Breast epithelium (tissue), 4 donors: ENCODE measurements at regions not wholly inside any gene's neighbourhood (a gene's known extent, or its start where the extent isn't known, plus 50 kb on each side); places are given as distances from the start of the nearest gene placed in this dataset.

Experiments
- DNase-seq, 2 donors: peaks; one replicate each; pipeline ENCODE4 v3.0.0-alpha.2; 2019; ENCODE audit warnings: low spot score in 2 of 2
- H3K27ac ChIP-seq, 2 donors: fragments of 200-600 bp; sonication (generic) in 1 of 2; one replicate each; pipeline ENCODE4 v1.5.1; 2016 to 2019; ENCODE audit warnings: mild to moderate bottlenecking in 1 of 2
- H3K27me3 ChIP-seq, 2 donors: fragments of 200-600 bp; sonication (generic) in 1 of 2; one replicate each; pipeline versions ENCODE4 v1.5.1 to v1.6.0; 2017 to 2019; ENCODE audit warnings: control low read depth in 1 of 2, mild to moderate bottlenecking in 1 of 2
- H3K36me3 ChIP-seq: fragments of 200-600 bp; one replicate; pipeline ENCODE4 v1.5.1; 2019
- H3K4me1 ChIP-seq, 2 donors: fragments of 200-600 bp; sonication (generic); one replicate each; pipeline ENCODE4 v1.5.1; 2016 to 2019; ENCODE audit warnings: control low read depth in 1 of 2
- H3K4me3 ChIP-seq, 3 donors: fragments of 200-600 bp; sonication (generic); 1 replicate in 2 of 3; 2 replicates in 1 of 3; pipeline ENCODE4 v1.5.1; 2016 to 2019; ENCODE audit warnings: mild to moderate bottlenecking in 3 of 3, moderate library complexity in 2 of 3
- H3K9me3 ChIP-seq, 2 donors: fragments of 200-600 bp; sonication (generic) in 1 of 2; one replicate each; pipeline ENCODE4 v1.5.1; 2016 to 2019; ENCODE audit warnings: control low read depth in 1 of 2
- CTCF ChIP-seq, 3 donors: fragments of 450-650 bp; IDR thresholded peaks; one replicate each; pipeline ENCODE4 v1.5.1; 2016 to 2017; ENCODE audit warnings: antibody characterized with exemption in 3 of 3, mild to moderate bottlenecking in 3 of 3, moderate library complexity in 3 of 3
- POLR2A ChIP-seq: fragments of 450-650 bp; IDR thresholded peaks from one replicate; pipeline ENCODE4 v1.6.1; 2016; ENCODE audit warnings: antibody characterized with exemption, mild to moderate bottlenecking, moderate library complexity
- POLR2AphosphoS5 ChIP-seq, 3 donors: sonication (generic); formaldehyde crosslinking; IDR thresholded peaks; one replicate each; pipeline ENCODE4 v1.6.1; 2017; ENCODE audit warnings: antibody characterized with exemption in 3 of 3
- intact Hi-C: fragments of 100-400 bp; cut with DNase I; formaldehyde crosslinking; loops from one replicate; pipeline ENCODE4 v1.15.1; 2023; ENCODE audit warnings: low total_unique reads

- H3K4me1 ChIP-seq, result no peaks in the 10 kb centered on the region
- no peak overlapping the region for H3K27ac ChIP-seq
- H3K36me3 ChIP-seq, result no peaks in the 10 kb centered on the region
- no peak overlapping the region for H3K4me3 ChIP-seq
- H3K27me3 ChIP-seq, result no peaks in the 10 kb centered on the region
- no peak for TF ChIP-seq POLR2AphosphoS5 (IDR thresholded peaks at IDR 0.05)
- no peak for TF ChIP-seq POLR2A
- TF ChIP-seq CTCF (IDR thresholded peaks at IDR 0.05), result no peak
- no peak for DNase-seq
- intact Hi-C loops, result no loop called here
- no peaks in the 10 kb centered on the region for H3K9me3 ChIP-seq
These were observed 209.7 kb downstream of the C11orf91 start for GRCh38 chr11:33490842-33491370.

GRCh38 chr11:33488971-33489370 lies 211.7 kb downstream of the C11orf91 start:
- no peak overlapping the region for H3K4me3 ChIP-seq
- H3K36me3 ChIP-seq, result no peaks in the 10 kb centered on the region
- intact Hi-C loops, result no loop called here
- no peak for TF ChIP-seq POLR2AphosphoS5 (IDR thresholded peaks at IDR 0.05)
- no peak for TF ChIP-seq CTCF (IDR thresholded peaks at IDR 0.05)
- TF ChIP-seq POLR2A, result no peak
- H3K9me3 ChIP-seq, result no peaks in the 10 kb centered on the region
- DNase-seq, result no peak
- H3K27me3 ChIP-seq, result no peaks in the 10 kb centered on the region
- no peak overlapping the region for H3K27ac ChIP-seq
- H3K4me1 ChIP-seq, result no peaks in the 10 kb centered on the region

- no peak for TF ChIP-seq CTCF (IDR thresholded peaks at IDR 0.05)
- no peak for TF ChIP-seq POLR2AphosphoS5 (IDR thresholded peaks at IDR 0.05)
- no peak for TF ChIP-seq POLR2A
- DNase-seq, result no peak
- H3K27ac ChIP-seq, result no peak overlapping the region
- no peaks in the 10 kb centered on the region for H3K9me3 ChIP-seq
- H3K4me1 ChIP-seq, result no peaks in the 10 kb centered on the region
- intact Hi-C loops, result no loop called here
- H3K27me3 ChIP-seq, result no peaks in the 10 kb centered on the region
- H3K36me3 ChIP-seq, result no peaks in the 10 kb centered on the region
- H3K4me3 ChIP-seq, result no peak overlapping the region
These were observed 220.0 kb downstream of the C11orf91 start for GRCh38 chr11:33480626-33481025.

GRCh38 chr11:33479231-33479630 lies 221.4 kb downstream of the C11orf91 start:
- DNase-seq, result no peak
- Histone ChIP-seq H3K4me1 (no peaks in the 10 kb centered on the region), H3K36me3 (no peaks in the 10 kb centered on the region), H3K27ac (no peak overlapping the region), H3K27me3 (no peaks in the 10 kb centered on the region), H3K4me3 (no peak overlapping the region), H3K9me3 (no peaks in the 10 kb centered on the region)
- intact Hi-C loops, result no loop called here
- no peak for TF ChIP-seq POLR2AphosphoS5 (IDR thresholded peaks at IDR 0.05)
- TF ChIP-seq POLR2A, result no peak
- TF ChIP-seq CTCF (IDR thresholded peaks at IDR 0.05), result no peak

- H3K4me3 ChIP-seq, result no peak overlapping the region
- H3K27ac ChIP-seq, result no peak overlapping the region
- no peaks in the 10 kb centered on the region for H3K27me3 ChIP-seq
- no peaks in the 10 kb centered on the region for H3K36me3 ChIP-seq
- no peaks in the 10 kb centered on the region for H3K4me1 ChIP-seq
- DNase-seq, result no peak
- intact Hi-C loops, result no loop called here
- TF ChIP-seq POLR2A (no peak), CTCF (IDR thresholded peaks at IDR 0.05) (no peak), POLR2AphosphoS5 (IDR thresholded peaks at IDR 0.05) (no peak)
- no peaks in the 10 kb centered on the region for H3K9me3 ChIP-seq
These were observed 221.0 kb downstream of the HIPK3 start for GRCh38 chr11:33478111-33478573.
